DMS53 treated with DMSO at 0.1 percent for 48 hours (cell line): ENCODE measurements at regions not wholly inside any gene's neighbourhood (a gene's known extent, or its start where the extent isn't known, plus 50 kb on each side); places are given as distances from the start of the nearest gene placed in this dataset.

ENCODE experiments used
- DNase-seq: peaks from one replicate; lab custom pipeline; 2025; ENCODE audit not compliant: unreplicated experiment; lab: John Stamatoyannopoulos, UW

- DNase-seq: no peak
These were observed 190.5 kb upstream of the PPP1R26 start for GRCh38 chr9:135289081-135289491.

- no peak for DNase-seq
These were observed 189.5 kb upstream of the PPP1R26 start for GRCh38 chr9:135290086-135290485.

GRCh38 chr9:135290566-135290965 lies 189.0 kb upstream of the PPP1R26 start:
- no peak for DNase-seq

- no peak for DNase-seq
These were observed 188.4 kb upstream of the PPP1R26 start for GRCh38 chr9:135291165-135291564.

GRCh38 chr9:135294836-135295235 lies 184.7 kb upstream of the PPP1R26 start:
- DNase-seq: no peak

GRCh38 chr9:135295551-135296300 lies 183.9 kb upstream of the PPP1R26 start:
- DNase-seq: no peak

GRCh38 chr9:135296735-135297455 lies 182.7 kb upstream of the PPP1R26 start:
- no peak for DNase-seq

GRCh38 chr9:135297456-135298075 lies 182.0 kb upstream of the PPP1R26 start:
- no peak for DNase-seq

GRCh38 chr9:135299239-135299590 lies 180.4 kb upstream of the PPP1R26 start:
- DNase-seq: no peak

GRCh38 chr9:135299651-135300345 lies 179.8 kb upstream of the PPP1R26 start:
- no peak for DNase-seq

GRCh38 chr9:135300346-135301141 lies 179.0 kb upstream of the PPP1R26 start:
- no peak for DNase-seq

GRCh38 chr9:135301271-135302263 lies 178.0 kb upstream of the PPP1R26 start:
- no peak for DNase-seq

- DNase-seq: no peak
These were observed 177.0 kb upstream of the PPP1R26 start for GRCh38 chr9:135302329-135303279.

GRCh38 chr9:135303280-135303647 lies 176.3 kb upstream of the PPP1R26 start:
- DNase-seq: no peak

- no peak for DNase-seq
These were observed 175.6 kb upstream of the PPP1R26 start for GRCh38 chr9:135303865-135304499.

GRCh38 chr9:135304886-135305285 lies 174.7 kb upstream of the PPP1R26 start:
- DNase-seq: no peak

- no peak for DNase-seq
These were observed 173.9 kb upstream of the PPP1R26 start for GRCh38 chr9:135305546-135306180.

- DNase-seq: no peak
These were observed 172.9 kb upstream of the PPP1R26 start for GRCh38 chr9:135306699-135307098.
